SKM-1 (cell line): ENCODE measurements at regions not wholly inside any gene's neighbourhood (a gene's known extent, or its start where the extent isn't known, plus 50 kb on each side); places are given as distances from the start of the nearest gene placed in this dataset.
A peak's percentile ranks its signal among the peaks of the same experiment; 100 is the strongest.

Experiments used
- DNase-seq: peaks from one replicate; lab custom pipeline; 2025; ENCODE audit not compliant: unreplicated experiment; lab: John Stamatoyannopoulos, UW

- DNase-seq: no peak
Measured at GRCh38 chr6:153275997-153276396, 144.9 kb upstream of the RGS17 start.

DNA sequence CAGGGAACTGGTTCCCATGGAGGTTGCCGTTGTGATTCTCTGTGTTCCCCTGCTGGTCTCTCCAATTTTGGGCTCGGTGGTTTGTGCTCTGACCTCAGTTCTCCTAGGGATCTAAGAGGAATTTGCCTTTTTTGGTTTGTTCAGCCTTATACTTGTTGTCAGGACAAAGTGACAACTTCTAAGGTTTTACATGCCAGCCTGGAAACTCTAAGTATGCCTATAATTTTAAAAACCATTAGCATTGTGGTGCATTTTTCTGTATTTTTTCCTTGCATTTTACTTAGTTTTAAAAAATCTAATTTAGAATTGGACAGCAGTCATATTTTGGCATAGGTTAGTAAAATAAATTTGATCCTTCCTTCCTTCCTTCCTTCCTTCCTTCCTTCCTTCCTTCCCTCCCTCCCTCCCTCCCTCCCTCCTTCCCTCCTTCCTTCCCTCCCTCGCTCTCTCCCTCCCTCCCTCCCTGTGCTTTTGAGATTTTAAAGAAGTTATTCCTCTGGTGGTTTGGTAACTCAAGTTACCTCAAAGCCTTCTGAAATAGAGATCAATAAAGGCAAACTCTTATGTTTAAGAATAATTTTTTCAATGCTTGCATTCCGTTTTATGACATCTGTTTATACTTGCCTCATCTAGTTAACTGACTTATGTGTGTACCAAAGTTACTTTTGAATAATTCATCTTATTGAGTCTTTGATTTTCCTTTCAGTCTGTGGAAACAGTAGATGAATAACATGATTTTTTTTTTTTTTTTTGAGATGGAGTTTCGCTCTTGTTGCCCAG lies 141.3 kb upstream of the RGS17 start:
- DNase-seq: no peak

DNA sequence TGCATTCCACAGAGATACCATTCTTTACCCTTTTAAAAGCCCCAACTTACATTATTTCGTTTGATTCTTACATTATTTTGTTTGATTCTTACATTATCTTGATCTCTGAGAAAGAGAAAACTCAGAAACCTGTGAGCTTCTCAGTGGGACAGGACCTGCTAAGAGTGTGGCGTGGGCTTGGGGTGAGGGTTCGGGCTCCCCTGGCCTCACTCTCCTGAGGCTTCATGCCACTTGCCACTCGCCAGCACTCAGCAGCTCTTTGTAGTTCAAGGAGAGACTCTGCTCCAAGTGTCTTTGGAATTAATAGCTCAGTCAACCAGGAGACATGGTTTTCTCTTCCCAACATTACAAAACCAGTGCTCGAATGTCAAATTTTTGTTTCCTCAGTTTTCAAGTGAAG lies 132.4 kb upstream of the RGS17 start:
- DNase-seq: no peak

GRCh38 chr6:153251326-153251725 lies 120.2 kb upstream of the RGS17 start:
- DNase-seq: no peak

DNA sequence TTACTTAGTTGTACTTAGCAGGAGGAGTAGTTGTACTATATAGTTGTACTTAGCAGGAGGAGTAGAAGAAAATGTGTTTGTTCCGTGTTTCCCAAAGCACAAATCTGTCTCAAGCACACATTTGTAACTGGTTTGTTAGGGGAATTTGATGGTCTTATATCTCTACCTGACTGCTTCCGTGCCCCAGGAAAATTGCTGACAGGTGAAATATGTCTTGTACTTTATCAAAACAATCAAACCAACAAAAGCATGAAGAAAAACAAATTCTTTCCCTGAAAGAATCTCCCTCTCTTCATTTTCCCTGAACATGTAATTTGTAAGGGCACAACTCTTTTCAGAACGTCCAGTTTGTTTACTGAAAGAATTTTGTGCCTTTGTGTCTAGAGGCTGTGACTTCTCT lies 106.6 kb upstream of the RGS17 start:
- no peak for DNase-seq

DNA sequence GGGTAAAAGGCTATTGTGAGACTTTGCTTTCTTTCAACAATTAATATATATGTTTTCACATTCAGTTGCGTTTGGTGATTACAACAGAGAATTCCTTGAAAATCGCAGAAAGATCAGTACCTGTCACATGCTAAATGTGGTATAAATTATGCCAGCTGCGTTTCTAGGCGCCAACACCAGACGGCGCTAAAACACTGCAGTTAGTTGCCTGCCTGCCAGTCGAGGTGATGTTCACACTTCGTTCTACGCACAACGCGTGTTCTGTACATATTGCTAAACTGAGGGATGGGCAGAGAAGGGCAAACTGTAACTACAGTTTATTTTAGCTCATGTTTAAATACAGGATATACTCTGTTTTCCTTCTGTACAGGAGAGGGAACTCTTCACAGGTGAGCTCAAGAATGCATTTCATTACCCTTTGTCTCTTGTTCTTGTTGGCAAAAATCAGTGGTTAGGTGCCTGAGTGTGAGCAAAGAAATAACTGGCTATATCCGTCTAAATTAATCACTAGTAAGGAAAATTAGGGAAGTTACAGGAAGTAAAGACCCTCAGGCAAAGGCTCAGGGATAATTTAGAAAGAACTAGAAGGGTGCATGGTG lies 100.1 kb upstream of the RGS17 start:
- DNase-seq: peak; percentile 14

GRCh38 chr6:153218184-153218792 lies 87.2 kb upstream of the RGS17 start:
- no peak for DNase-seq

DNA sequence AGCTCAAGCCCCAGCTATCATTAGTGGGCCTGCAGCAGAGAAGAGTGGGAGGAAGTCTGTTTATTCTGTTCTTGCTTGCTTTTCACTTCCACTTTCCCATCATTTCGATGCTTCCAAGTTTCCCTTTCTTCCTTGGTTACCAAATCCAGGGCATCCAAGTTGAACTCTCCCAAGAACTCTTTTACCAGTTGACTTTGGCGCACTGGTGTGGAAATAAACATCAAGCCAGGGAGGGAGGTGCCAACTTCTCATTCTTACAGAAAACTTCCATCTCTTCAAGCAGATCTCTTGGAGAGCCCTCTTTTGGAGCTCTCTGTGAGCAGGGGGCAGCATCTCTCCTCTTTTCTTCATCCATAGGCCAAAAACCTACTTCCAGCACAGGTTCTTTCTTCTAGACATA lies 85.7 kb upstream of the RGS17 start:
- DNase-seq: no peak

GRCh38 chr6:153215242-153215641 lies 84.2 kb upstream of the RGS17 start:
- DNase-seq: no peak

DNA sequence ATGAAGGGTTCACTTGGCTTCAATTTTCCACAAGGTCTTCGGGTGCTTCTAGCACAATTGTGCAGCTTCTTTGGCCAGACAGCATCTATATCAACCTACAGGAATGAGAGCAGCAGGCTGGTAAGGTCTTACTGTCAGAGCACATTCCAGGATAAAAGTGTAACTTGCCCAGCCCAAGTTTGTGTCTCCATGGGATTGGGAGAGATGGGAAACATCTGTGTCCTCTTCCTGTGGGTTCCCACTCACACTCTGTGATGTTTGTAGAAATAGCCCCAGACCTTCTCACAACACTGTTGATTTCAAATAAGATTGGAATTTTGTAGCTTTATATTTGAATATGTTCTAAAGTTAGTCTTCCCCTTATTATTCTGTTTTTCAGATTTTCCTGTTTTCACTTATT lies 83.4 kb upstream of the RGS17 start:
- DNase-seq: no peak

DNA sequence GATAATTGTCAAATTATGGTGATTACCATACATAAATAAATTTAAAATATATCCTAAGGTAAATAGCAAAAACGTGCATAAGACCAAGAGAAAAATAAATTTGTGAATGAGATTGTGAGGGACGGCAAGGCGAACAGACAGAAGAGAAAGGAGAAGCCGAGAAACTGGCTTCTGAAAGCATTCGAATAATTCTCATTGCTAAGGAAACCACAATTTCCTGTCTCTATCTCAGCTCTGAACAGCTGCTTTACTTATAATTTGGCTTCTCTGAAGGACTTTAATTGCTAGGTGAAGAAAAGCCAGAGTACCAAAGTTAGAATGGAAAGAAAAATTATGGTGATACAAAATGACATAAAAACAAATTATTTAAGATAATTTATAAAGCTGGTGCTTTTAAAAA lies 79.0 kb upstream of the RGS17 start:
- DNase-seq: no peak

DNA sequence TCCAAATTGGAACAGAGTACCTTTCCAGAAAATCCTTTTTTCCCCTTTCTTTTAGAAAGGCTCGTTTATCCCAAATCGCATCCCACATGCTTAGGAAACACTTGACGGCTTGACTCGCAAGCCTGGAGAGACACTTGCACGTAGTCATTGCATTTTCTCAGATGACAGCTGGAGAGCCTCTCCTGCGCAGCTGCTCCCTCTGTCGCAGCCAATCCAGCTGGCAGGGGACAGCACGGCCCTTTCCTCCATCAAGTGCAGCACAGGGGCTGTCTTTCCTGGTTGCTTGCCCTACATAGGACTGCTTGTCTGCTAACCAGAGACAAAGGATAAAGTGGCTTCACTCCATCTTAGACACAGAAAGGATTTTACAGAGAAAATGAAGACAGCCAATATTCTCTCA lies 77.6 kb upstream of the RGS17 start:
- no peak for DNase-seq

GRCh38 chr6:153207617-153208016 lies 76.5 kb upstream of the RGS17 start:
- no peak for DNase-seq

DNA sequence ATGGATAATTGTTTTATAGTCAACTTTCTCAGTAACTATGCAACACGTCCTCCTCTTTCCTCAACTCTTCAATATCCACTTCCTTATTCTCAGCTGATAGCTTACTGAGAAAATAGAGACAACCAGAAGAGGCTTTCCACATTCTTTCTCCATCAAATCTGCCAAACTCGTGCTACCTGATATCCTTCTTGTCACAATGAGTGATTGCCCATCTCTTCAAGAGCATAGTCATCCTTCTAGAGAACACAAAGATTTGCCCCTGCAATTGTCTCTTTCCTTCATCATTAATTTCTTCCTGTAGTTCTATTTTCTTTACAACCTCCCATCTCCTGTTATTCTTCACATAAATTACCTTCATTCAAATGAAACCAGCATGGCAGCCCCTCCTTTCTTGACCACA lies 75.9 kb upstream of the RGS17 start:
- DNase-seq: no peak

- DNase-seq: no peak
Measured at GRCh38 chr6:153192943-153193885, 62.1 kb upstream of the RGS17 start.

- no peak for DNase-seq
Measured at GRCh38 chr6:153183925-153184324, 52.8 kb upstream of the RGS17 start.
